ENCODE measurements at regions not wholly inside any gene's neighbourhood (a gene's known extent, or its start where the extent isn't known, plus 50 kb on each side); places are given as distances from the start of the nearest gene placed in this dataset.

GRCh38 chr1:73100216-73100615 lies 817.9 kb upstream of the NEGR1 start:
- no peak overlapping the region for H3K4me3 ChIP-seq (ENCODE audit: low read depth, low read length)
- TF ChIP-seq CTCF (IDR thresholded peaks at IDR 0.05; ENCODE audit: borderline replicate concordance, insufficient read depth, low read depth, low read length), result no peak

GRCh38 chr1:73097917-73098316 lies 815.6 kb upstream of the NEGR1 start:
- no peak overlapping the region for H3K4me3 ChIP-seq (ENCODE audit: low read depth, low read length)
- no peak for TF ChIP-seq CTCF (IDR thresholded peaks at IDR 0.05; ENCODE audit: borderline replicate concordance, insufficient read depth, low read depth, low read length)

- H3K4me3 ChIP-seq (ENCODE audit: low read depth, low read length), result no peak overlapping the region
- no peak for TF ChIP-seq CTCF (IDR thresholded peaks at IDR 0.05; ENCODE audit: borderline replicate concordance, insufficient read depth, low read depth, low read length)
These were observed 814.5 kb upstream of the NEGR1 start for GRCh38 chr1:73096841-73097240.

- TF ChIP-seq CTCF (IDR thresholded peaks at IDR 0.05; ENCODE audit: borderline replicate concordance, insufficient read depth, low read depth, low read length), result no peak
- no peak overlapping the region for H3K4me3 ChIP-seq (ENCODE audit: low read depth, low read length)
These were observed 810.0 kb upstream of the NEGR1 start for GRCh38 chr1:73092383-73092782.

- no peak for TF ChIP-seq CTCF (IDR thresholded peaks at IDR 0.05; ENCODE audit: borderline replicate concordance, insufficient read depth, low read depth, low read length)
- H3K4me3 ChIP-seq (ENCODE audit: low read depth, low read length), result no peak overlapping the region
These were observed 784.5 kb upstream of the NEGR1 start for GRCh38 chr1:73066866-73067265.

- H3K4me3 ChIP-seq (ENCODE audit: low read depth, low read length), result no peak overlapping the region
- no peak for TF ChIP-seq CTCF (IDR thresholded peaks at IDR 0.05; ENCODE audit: borderline replicate concordance, insufficient read depth, low read depth, low read length)
These were observed 783.2 kb upstream of the NEGR1 start for GRCh38 chr1:73065339-73066041.

- no peak overlapping the region for H3K4me3 ChIP-seq (ENCODE audit: low read depth, low read length)
- TF ChIP-seq CTCF (IDR thresholded peaks at IDR 0.05; ENCODE audit: borderline replicate concordance, insufficient read depth, low read depth, low read length), result no peak
These were observed 774.5 kb upstream of the NEGR1 start for GRCh38 chr1:73056826-73057225.

All from GM12875 (cell line).